Epidermal melanocyte (primary cell): ENCODE measurements at regions not wholly inside any gene's neighbourhood (a gene's known extent, or its start where the extent isn't known, plus 50 kb on each side); places are given as distances from the start of the nearest gene placed in this dataset.
"Not testable (repeated sequence)": the region's sequence is repeated elsewhere in the genome, so short reads cannot be mapped to it uniquely, and the experiment has no call there.

Experiments
- DNase-seq: peaks from one replicate; pipeline ENCODE4 v3.0.0; 2011; ENCODE audit warnings: low spot score; ENCODE audit not compliant: insufficient read length

DNA sequence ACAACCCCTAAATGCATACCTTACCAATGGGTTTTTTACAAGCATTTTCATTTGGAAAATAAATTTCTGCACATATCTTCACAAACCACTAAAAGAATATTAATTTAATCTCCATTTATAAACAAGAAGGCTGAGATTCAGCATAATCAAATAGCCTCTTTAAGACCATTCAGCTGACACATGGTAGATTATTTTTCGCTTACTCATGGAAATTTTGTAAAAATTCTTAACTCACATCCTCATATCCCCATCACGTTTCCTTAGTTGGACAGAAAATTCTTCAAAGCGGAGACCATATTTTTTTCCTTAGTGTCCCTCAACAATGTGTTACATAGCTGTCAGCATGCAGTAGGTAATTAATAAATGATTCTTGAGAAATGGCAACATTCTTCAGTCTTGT lies 439.6 kb upstream of the PTCHD4 start:
- no peak for DNase-seq

DNA sequence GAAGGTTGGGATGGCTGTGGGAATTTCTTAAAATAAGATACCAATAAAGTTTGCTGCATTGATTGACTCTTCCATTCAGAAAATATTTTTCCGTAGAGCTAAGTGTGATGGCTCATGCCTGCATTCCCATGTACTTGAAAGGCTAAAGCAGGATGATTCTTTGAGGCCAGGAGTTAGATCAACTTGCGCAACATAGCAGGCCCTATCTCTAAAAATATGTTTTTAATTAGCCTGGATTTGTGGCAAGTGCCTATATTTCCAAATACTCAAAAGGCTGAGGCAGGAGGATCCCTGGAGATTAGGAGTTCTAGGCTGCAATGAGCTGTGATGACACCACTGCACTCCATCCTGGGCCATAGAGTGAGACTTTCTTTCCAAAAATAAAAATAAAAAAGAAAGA lies 431.2 kb upstream of the PTCHD4 start:
- DNase-seq = no peak

DNA sequence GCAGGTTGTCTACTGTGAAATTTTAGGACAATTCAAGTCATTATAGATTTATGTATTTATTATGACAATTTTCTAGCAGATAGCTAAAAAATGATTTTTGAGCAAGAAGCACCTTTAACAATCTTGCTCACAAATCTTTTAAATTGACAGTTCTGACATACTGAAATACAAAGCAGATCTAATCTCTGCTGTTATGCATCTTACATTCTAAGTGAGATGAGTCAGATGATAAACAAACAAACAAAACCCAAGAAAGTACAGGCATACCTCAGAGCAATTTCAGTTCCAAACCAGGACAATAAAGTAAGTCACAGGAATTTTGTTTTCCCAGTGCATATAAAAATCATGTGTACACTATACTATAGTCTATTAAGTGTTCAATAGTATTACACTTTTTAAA lies 430.7 kb upstream of the PTCHD4 start:
- no peak for DNase-seq

DNA sequence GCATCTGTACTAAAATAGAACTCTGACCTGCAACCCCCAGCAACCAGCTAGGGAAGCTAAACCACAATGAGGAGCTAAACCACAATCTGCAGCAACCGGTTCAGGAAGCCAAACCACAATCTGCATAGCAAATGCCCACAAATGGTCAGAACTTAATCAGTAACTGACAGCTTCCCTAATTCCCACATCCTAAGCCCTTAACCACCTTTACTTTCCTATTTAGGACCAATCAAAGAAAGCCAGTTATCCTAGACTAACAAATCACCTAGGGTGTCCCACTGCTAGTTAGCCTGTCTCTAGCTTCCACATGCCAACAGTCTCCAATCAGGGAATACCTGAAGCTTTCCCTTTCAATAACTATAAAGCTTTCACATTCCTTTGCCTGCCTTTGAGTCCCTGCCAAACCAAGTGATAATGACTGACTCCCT lies 424.6 kb upstream of the PTCHD4 start:
- no peak for DNase-seq

DNA sequence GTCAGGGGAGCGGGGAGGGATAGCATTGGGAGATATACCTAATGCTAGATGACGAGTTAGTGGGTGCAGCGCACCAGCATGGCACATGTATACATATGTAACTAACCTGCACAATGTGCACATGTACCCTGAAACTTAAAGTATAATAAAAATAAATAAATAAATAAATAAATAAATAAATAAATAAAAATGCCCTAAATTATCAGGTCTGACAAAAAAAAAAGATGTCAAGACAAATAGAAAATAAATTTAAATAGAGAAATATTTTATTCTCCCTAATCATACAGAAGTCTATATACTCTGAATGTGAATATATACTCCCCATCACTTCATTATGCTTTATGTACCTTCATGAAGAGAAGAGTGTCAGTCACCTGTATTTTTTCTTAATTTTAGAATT lies 420.0 kb upstream of the PTCHD4 start:
- not testable (repeated sequence) for DNase-seq

DNA sequence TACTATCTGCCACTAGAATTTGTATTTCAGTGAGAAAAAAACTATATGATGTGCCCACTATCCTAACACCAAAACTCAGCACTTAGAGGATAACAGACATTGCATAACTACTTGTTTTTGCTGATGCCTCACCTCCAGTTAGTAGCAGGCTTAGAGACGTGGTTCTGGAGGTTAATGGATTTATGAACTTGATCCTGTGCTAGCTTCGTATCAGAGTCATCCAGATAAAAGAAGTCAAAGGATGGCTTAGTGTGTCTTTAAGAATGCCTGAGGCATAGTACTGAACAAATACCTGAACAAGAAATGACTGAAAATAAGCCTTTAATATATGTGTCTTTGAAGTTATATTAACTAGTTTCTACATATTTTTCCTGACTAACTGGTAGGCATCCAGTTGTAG lies 414.9 kb upstream of the PTCHD4 start:
- no peak for DNase-seq

DNA sequence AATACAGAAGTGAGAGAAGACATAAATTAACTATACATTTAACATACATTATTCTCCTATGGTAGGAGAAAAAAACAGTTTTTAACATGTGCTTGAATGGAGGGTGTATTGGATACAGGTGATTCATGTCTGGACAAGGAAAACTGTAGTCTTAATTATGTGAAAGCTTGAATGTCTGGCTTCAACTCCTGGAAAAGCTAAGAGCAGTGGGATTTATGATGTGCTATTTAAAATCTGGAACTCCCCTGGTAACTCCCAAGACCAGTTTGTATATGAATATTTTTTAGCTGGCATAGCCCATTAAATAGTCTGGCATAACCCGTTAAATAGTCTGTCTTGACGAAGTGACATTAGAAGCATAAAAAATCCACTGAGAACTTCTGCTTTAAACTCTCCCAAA lies 410.0 kb upstream of the PTCHD4 start:
- no peak for DNase-seq

DNA sequence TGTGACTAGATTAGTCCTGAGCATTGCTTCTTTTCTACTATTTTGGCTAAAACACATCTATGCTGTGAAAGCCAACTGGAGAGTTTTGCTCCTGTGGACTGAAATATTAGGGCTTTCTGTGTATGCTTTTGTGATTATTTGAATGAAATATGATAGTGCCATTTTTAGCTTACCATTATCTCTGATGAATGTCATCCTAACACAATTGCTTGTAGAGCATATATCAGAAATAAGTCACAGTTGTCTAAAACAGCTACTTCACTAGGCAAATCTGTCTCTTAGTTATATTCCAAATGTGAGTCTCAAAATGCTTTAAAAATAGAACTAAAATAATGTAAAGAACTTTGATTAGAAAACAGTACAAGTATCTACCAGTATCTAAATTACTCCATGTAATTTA lies 401.4 kb upstream of the PTCHD4 start:
- DNase-seq = no peak

DNA sequence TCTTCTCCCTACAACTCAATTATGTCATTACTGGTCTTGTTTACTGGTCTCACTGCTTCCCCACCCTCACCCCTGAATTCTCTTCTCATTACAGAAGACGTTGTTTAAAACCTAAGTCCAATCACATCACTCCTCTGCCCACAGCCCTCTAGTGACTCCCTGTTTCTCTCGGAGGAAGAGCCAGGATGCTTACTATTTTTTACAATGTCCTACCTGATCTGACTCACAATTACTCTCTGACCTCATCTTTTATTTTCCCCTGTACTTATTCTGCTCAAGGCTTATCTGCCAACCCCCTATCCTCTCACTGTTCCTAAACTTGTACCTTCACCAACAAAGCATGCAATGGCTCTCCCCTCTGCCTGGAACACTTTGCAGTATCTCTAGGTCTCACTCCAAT lies 400.4 kb upstream of the PTCHD4 start:
- DNase-seq = no peak

DNA sequence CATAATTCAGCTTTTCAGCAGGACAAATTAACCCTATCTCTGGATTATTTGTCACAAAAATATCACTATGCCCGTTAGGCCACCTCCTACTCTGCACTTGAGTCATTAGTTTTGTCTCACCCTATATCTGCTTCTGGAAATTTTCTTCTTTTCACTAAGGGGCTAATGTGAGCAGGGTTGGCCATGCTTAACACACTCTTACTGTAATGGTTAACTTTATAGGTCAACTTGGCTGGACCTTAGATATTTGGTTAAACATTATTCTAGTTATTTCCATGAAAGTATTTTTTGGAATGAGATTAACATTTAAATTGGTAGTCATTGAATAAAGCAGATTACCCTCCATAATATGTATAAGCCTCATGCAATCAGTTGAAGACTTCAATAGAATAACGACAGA lies 394.6 kb upstream of the PTCHD4 start:
- DNase-seq = no peak

DNA sequence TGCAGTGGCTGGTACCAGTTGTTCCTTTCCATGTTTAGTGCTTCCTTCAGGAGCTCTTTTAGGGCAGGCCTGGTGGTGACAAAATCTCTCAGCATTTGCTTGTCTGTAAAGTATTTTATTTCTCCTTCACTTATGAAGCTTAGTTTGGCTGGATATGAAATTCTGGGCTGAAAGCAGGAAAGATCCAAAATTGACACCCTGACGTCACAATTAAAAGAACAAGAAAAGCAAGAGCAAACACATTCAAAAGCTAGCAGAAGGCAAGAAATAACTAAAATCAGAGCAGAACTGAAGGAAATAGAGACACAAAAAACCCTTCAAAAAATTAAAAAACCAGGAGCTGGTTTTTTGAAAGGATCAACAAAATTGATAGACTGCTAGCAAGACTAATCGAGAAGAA lies 382.4 kb upstream of the PTCHD4 start:
- DNase-seq = not testable (repeated sequence)

DNA sequence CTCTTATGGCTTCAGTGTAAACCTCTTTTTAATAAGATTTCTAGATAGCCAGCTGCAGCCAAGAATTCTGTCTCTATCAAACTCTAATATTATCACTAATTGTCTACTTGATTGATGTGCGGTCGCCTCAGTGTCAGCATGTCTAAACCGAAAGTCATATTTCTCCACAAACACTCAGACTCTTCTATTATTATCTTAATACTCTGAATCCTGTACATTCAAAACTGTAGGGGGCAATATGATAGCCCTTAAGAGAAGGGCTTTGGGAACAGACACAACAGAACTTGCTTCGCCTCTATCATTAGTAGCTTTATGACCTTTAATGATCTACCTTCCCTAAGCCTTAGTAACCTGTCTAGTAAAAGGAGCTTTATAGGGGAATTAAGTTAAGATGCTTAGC lies 379.7 kb upstream of the PTCHD4 start:
- no peak for DNase-seq

DNA sequence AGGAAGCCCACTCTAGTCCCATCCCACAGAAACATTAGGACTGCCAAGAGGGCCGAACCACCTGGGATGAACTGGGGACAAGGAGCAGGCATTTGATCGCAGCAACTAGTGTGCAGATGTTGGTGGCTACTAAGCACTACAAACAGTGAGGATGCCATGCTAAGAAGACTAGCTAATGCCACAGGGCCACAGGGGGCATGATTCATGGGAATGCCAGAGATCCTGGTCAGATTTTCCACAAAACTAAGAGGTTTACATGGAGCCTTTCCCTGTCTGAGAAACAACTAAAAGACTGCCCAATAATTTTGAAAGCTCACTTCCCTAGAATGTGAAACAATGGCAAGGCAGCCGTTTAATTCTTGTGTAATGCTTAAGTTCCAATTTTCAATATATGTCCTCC lies 375.9 kb upstream of the PTCHD4 start:
- no peak for DNase-seq

DNA sequence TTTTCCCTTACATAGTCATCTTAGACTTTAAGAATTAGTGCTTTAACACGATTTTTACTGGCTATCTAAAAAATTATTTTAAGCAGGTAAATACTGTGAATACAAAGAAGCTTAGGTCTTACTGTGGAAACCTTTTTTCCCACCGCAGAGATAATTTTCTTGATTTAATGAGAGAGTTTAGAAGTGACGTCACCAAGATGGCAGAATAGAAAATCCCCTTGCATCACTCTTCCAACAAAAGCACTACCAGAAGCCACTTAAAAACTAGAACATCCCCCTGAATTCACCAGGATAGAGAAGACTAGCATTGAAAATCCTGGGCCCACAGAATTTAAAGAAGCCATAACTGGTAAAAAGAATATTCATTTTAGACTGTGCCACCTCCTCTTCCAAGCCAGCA lies 375.4 kb upstream of the PTCHD4 start:
- no peak for DNase-seq

DNA sequence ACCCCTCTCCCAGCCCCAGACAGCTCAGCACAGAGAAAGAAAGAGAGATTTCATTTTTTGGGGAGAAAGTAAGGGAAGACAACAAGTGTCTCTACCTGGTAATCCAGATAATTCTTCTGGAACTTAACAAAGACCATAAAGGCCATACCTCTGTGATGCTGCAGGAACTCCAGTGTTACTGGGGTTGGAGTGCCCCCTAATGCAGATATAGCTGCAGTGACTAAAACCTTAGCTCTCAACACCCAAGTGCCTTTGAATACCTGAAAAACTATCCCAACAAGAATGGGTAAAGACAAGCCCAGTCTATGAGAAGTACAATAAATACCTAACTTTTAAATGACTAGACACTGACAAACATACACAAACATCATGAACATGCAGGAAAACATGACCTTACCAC lies 365.3 kb upstream of the PTCHD4 start:
- no peak for DNase-seq

DNA sequence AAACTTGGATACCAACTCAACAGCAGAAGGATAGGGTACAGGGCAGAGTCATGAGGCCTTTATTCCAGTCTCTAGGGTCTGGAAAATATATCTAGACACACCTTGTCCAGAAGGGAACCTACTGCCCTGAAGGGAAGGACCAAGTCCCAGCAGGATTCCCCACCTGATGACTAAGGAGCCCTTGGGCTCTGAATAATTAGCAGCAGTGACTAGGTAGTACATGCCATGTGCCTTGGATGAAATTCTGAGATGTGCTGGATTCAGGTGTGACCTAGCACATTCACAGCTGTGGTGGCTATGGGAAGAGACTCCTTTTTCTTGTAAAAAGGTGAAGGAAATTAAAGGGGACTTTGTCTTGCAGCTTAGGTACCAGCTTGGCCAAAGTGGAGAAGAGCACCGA lies 364.3 kb upstream of the PTCHD4 start:
- no peak for DNase-seq

DNA sequence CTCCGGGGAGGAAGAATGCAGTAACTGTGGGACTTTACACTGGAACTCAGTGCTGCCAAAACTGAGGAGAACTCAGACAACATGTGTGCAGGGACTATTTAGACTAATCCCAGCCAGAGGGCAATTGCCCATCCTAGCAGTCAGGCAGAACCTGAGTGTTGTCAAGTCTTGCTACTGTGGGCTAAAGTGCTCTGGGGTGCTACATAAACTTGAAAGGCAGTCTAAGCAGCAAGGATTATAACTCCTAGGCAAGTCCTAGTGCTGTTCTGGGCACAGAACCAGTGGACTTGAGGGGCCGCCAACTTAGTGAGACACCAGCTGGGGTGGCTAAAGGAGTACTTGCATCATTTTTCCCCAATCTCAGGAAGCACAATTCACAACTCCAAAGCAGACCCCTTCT lies 363.8 kb upstream of the PTCHD4 start:
- DNase-seq = no peak

DNA sequence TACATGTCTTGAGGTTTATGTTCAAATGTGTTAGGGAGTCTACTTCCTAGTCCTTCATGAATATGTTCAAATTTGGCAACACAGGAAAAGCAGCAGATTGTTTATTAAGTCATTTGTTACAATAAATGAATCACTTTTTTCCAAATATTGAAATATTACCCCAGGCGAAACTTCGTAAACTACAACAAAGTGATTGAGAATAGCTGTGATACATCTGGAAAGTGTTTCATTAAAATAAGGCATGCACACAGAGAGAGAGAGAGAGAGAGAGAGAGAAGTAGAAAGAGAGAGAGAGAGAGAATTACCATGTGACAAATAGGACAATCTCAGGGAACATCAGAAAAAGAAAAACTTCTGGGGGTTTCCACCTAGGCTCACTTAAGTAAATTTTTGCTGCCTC lies 363.1 kb upstream of the PTCHD4 start:
- DNase-seq = no peak

DNA sequence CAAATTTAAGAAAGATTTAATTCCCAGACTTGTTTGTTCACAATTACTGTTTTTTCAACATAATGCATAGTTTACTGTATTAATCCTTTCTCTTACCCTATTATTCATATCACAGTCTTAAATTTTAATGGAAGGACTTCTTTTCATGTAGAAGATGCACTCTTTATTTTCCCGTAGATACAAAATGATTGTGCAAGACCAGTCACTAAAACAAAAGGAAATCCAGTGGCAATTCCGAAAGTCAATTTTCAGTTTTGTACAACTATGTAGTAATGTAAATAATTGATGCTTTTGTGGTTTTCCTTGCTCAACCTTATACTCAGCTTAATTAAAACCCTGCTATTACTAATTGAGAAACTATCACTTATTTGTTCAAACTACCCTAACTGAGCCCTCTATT lies 361.5 kb upstream of the PTCHD4 start:
- no peak for DNase-seq

DNA sequence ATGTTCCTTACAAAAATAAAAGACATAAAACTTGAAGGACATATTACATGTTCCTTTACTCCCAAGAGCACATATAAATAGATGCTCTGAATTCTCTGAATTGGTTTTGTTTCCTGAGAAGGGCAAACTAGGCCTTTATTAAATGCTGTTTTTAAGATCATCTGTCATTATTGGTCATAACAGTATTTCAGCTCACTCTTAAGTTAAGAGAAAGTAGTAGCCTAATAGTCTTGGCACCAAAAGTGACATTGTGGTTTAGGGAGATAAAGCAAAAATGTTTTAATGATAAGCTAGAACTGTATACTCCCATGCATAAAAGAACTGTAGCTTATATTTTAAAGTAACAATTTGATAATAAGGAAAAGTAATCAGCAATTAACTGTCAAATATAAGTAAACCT lies 361.1 kb upstream of the PTCHD4 start:
- DNase-seq = no peak

DNA sequence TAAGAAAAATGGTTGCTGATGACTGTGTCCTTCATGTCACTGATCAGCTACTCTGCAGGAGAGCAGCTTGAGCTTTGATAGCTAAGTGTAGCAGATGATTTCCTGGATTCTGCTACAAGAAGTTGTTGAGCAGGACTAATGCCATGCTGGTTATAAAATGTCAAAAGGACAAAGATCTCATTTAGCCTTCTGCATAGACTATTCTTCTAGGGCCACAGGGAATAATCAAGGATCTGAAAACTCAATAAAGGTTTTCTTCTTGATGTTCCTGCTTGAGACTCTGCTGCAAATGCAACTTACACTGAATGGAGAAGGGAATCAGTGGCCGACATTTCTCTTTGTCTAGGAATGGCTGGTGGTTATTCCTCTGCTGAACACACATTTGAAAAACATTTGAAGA lies 360.3 kb upstream of the PTCHD4 start:
- DNase-seq = no peak

DNA sequence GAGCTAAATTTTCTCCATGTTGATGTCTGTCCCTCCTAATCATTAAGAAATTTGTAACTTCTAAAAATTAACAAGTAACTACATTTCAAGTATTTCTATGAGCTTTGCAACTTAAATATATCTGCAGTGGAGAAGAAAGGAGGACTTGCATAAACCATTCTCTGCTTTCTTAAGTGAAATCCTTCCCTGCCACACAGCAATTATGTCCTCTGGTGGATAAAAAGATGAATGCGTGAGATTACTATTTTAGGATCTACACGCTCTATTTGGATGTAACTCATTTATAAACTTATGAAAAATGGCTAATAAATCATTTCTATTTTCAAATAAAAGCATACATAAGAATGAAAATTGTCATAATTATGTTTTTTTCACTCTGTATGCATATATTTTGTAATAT lies 338.0 kb upstream of the PTCHD4 start:
- DNase-seq = no peak

DNA sequence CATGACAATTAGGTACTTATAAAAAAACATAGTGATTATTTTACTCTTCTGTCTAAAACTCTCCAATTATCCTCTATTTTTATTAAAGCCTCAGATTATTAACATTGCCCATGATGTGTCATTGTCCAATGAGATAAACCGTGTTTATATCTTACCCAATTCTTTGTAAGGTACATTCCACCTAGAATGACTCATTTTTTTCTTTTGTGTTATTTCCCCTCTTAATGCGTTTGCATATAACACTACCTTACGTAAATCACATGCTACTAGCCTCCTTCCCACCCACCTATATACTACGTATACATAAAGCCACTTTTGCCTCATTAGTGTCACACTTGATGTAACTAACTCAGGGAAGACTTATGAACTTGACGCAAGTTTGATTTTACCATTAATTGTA lies 336.3 kb upstream of the PTCHD4 start:
- DNase-seq = no peak

DNA sequence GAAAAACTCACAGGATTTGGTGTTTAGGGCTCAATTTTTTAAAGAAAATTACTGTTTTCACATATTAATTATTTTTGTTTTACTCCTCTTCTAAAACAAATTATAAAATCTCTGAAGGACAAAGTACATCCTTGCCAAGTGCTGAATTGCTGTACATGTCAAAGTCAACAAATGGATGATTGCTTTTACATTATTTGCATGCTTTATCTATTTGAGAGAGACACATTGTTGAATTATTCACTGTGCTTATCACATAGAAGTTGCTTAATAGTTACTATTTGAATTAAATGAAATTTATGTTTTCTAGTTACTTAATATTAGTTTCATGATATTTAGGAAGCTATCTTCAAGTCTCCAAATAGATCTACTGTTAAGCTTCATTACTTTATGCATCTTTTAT lies 318.6 kb upstream of the PTCHD4 start:
- DNase-seq = no peak

DNA sequence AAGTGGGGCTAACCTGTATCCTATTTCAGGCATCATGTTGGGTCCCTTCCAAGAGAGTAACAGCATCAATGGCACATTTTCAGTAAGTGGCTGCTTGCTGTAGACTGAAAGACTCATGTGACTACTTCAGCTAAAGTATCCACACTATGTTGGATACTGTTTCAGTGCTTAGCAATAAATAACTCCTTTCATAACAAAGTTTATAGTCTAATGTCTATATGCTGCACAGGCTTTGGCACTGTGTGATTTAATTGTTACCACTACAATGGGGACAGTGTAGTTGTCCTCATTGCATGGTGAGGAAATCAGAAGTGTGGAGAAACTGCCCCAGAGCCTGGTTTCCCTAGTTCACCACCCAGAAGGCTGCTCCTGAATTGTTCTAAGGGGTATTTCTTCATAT lies 318.0 kb upstream of the PTCHD4 start:
- peak; percentile 18 for DNase-seq
